ENCODE measurements at regions not wholly inside any gene's neighbourhood (a gene's known extent, or its start where the extent isn't known, plus 50 kb on each side); places are given as distances from the start of the nearest gene placed in this dataset.
"Not testable (repeated sequence)": the region's sequence is repeated elsewhere in the genome, so short reads cannot be mapped to it uniquely, and the experiment has no call there.

GRCh38 chr5:120153551-120153950, 310.5 kb upstream of the PRR16 start:
- no peaks in the 10 kb centered on the region for H3K27me3 Mint-ChIP-seq
- POLR2A ChIA-PET, result no interaction called here
- no peaks in the 10 kb centered on the region for H3K9me3 Mint-ChIP-seq
- H3K4me1 Mint-ChIP-seq (ENCODE audit: low read depth), result no peaks in the 10 kb centered on the region
- intact Hi-C loops (cut with micrococcal nuclease), result no loop called here
- no peak for DNase-seq
- no peak overlapping the region for H3K4me3 Mint-ChIP-seq
- H3K27ac Mint-ChIP-seq, result no peak overlapping the region
- no peaks in the 10 kb centered on the region for H3K36me3 Mint-ChIP-seq
- CTCF ChIA-PET, result no interaction called here

- Mint-ChIP-seq H3K9me3 (no peaks in the 10 kb centered on the region), H3K36me3 (no peaks in the 10 kb centered on the region), H3K4me3 (no peak overlapping the region), H3K27me3 (no peaks in the 10 kb centered on the region), H3K27ac (no peak overlapping the region), H3K4me1 (ENCODE audit: low read depth) (no peaks in the 10 kb centered on the region)
- DNase-seq, result no peak
- POLR2A ChIA-PET, result no interaction called here
- CTCF ChIA-PET, result no interaction called here
- intact Hi-C loops (cut with micrococcal nuclease), result no loop called here
Measured at GRCh38 chr5:120155873-120156272, 308.2 kb upstream of the PRR16 start.

GRCh38 chr5:120158211-120158610, 305.9 kb upstream of the PRR16 start:
- ChIA-PET CTCF (no interaction called here), POLR2A (no interaction called here)
- no peaks in the 10 kb centered on the region for H3K27me3 Mint-ChIP-seq
- no peak overlapping the region for H3K4me3 Mint-ChIP-seq
- no peaks in the 10 kb centered on the region for H3K36me3 Mint-ChIP-seq
- H3K27ac Mint-ChIP-seq, result no peak overlapping the region
- H3K9me3 Mint-ChIP-seq, result no peaks in the 10 kb centered on the region
- no peak for DNase-seq
- intact Hi-C loops (cut with micrococcal nuclease), result no loop called here
- H3K4me1 Mint-ChIP-seq (ENCODE audit: low read depth), result no peaks in the 10 kb centered on the region

- Mint-ChIP-seq H3K4me1 (ENCODE audit: low read depth) (no peaks in the 10 kb centered on the region), H3K27ac (no peak overlapping the region), H3K27me3 (no peaks in the 10 kb centered on the region), H3K36me3 (no peaks in the 10 kb centered on the region), H3K9me3 (no peaks in the 10 kb centered on the region), H3K4me3 (no peak overlapping the region)
- ChIA-PET CTCF (no interaction called here), POLR2A (no interaction called here)
- DNase-seq, result no peak
- intact Hi-C loops (cut with micrococcal nuclease), result no loop called here
Measured at GRCh38 chr5:120159155-120159554, 304.9 kb upstream of the PRR16 start.

GRCh38 chr5:120160124-120160895, 303.8 kb upstream of the PRR16 start:
- no peaks in the 10 kb centered on the region for H3K4me1 Mint-ChIP-seq (ENCODE audit: low read depth)
- H3K36me3 Mint-ChIP-seq, result no peaks in the 10 kb centered on the region
- no peaks in the 10 kb centered on the region for H3K27me3 Mint-ChIP-seq
- ChIA-PET POLR2A (no interaction called here), CTCF (no interaction called here)
- intact Hi-C loops (cut with micrococcal nuclease), result no loop called here
- no peaks in the 10 kb centered on the region for H3K9me3 Mint-ChIP-seq
- no peak overlapping the region for H3K4me3 Mint-ChIP-seq
- no peak overlapping the region for H3K27ac Mint-ChIP-seq
- DNase-seq, result no peak

- no peaks in the 10 kb centered on the region for H3K9me3 Mint-ChIP-seq
- H3K27ac Mint-ChIP-seq, result no peak overlapping the region
- DNase-seq, result no peak
- CTCF ChIA-PET, result no interaction called here
- no peaks in the 10 kb centered on the region for H3K36me3 Mint-ChIP-seq
- intact Hi-C loops (cut with micrococcal nuclease), result no loop called here
- H3K4me3 Mint-ChIP-seq, result no peak overlapping the region
- POLR2A ChIA-PET, result no interaction called here
- H3K4me1 Mint-ChIP-seq (ENCODE audit: low read depth), result no peaks in the 10 kb centered on the region
- no peaks in the 10 kb centered on the region for H3K27me3 Mint-ChIP-seq
Measured at GRCh38 chr5:120162321-120162720, 301.8 kb upstream of the PRR16 start.

GRCh38 chr5:120164037-120164436, 300.1 kb upstream of the PRR16 start:
- no peaks in the 10 kb centered on the region for H3K4me1 Mint-ChIP-seq (ENCODE audit: low read depth)
- H3K27me3 Mint-ChIP-seq, result no peaks in the 10 kb centered on the region
- no peaks in the 10 kb centered on the region for H3K9me3 Mint-ChIP-seq
- POLR2A ChIA-PET, result no interaction called here
- H3K4me3 Mint-ChIP-seq, result no peak overlapping the region
- H3K36me3 Mint-ChIP-seq, result no peaks in the 10 kb centered on the region
- DNase-seq, result no peak
- intact Hi-C loops (cut with micrococcal nuclease), result no loop called here
- CTCF ChIA-PET, result no interaction called here
- H3K27ac Mint-ChIP-seq, result no peak overlapping the region

- no peaks in the 10 kb centered on the region for H3K9me3 Mint-ChIP-seq
- H3K4me1 Mint-ChIP-seq (ENCODE audit: low read depth), result no peaks in the 10 kb centered on the region
- H3K27ac Mint-ChIP-seq, result no peak overlapping the region
- intact Hi-C loops (cut with micrococcal nuclease), result no loop called here
- no peaks in the 10 kb centered on the region for H3K27me3 Mint-ChIP-seq
- no peaks in the 10 kb centered on the region for H3K36me3 Mint-ChIP-seq
- no peak overlapping the region for H3K4me3 Mint-ChIP-seq
- DNase-seq, result no peak
- CTCF ChIA-PET, result no interaction called here
- POLR2A ChIA-PET, result no interaction called here
Measured at GRCh38 chr5:120164986-120165385, 299.1 kb upstream of the PRR16 start.

GRCh38 chr5:120173125-120173524, 291.0 kb upstream of the PRR16 start:
- POLR2A ChIA-PET, result no interaction called here
- Mint-ChIP-seq H3K4me3 (no peak overlapping the region), H3K4me1 (ENCODE audit: low read depth) (no peaks in the 10 kb centered on the region), H3K36me3 (no peaks in the 10 kb centered on the region), H3K27me3 (no peaks in the 10 kb centered on the region), H3K27ac (no peak overlapping the region), H3K9me3 (no peaks in the 10 kb centered on the region)
- CTCF ChIA-PET, result no interaction called here
- no peak for DNase-seq
- intact Hi-C loops (cut with micrococcal nuclease), result no loop called here

- Mint-ChIP-seq H3K27ac (no peak overlapping the region), H3K9me3 (no peaks in the 10 kb centered on the region), H3K36me3 (no peaks in the 10 kb centered on the region), H3K4me1 (ENCODE audit: low read depth) (no peaks in the 10 kb centered on the region), H3K4me3 (no peak overlapping the region), H3K27me3 (no peaks in the 10 kb centered on the region)
- DNase-seq, result no peak
- ChIA-PET CTCF (no interaction called here), POLR2A (no interaction called here)
- intact Hi-C loops (cut with micrococcal nuclease), result no loop called here
Measured at GRCh38 chr5:120174089-120174488, 290.0 kb upstream of the PRR16 start.

GRCh38 chr5:120181238-120181637, 282.9 kb upstream of the PRR16 start:
- H3K4me3 Mint-ChIP-seq; intact Hi-C loops (cut with micrococcal nuclease); POLR2A ChIA-PET; CTCF ChIA-PET; H3K36me3 Mint-ChIP-seq; H3K9me3 Mint-ChIP-seq; H3K27me3 Mint-ChIP-seq; DNase-seq; H3K4me1 Mint-ChIP-seq (ENCODE audit: low read depth); H3K27ac Mint-ChIP-seq: not testable (repeated sequence)

GRCh38 chr5:120194650-120195049, 269.4 kb upstream of the PRR16 start:
- H3K9me3 Mint-ChIP-seq; H3K4me1 Mint-ChIP-seq (ENCODE audit: low read depth); H3K4me3 Mint-ChIP-seq; CTCF ChIA-PET; intact Hi-C loops (cut with micrococcal nuclease); H3K27ac Mint-ChIP-seq; DNase-seq; H3K36me3 Mint-ChIP-seq; H3K27me3 Mint-ChIP-seq; POLR2A ChIA-PET: not testable (repeated sequence)

- CTCF ChIA-PET, result no interaction called here
- H3K4me1 Mint-ChIP-seq (ENCODE audit: low read depth), result no peaks in the 10 kb centered on the region
- H3K27ac Mint-ChIP-seq, result no peak overlapping the region
- POLR2A ChIA-PET, result no interaction called here
- peaks cover 3% of the 10 kb centered on the region for H3K9me3 Mint-ChIP-seq
- intact Hi-C loops (cut with micrococcal nuclease), result no loop called here
- H3K4me3 Mint-ChIP-seq, result no peak overlapping the region
- H3K36me3 Mint-ChIP-seq, result no peaks in the 10 kb centered on the region
- H3K27me3 Mint-ChIP-seq, result no peaks in the 10 kb centered on the region
- DNase-seq, result no peak
Measured at GRCh38 chr5:120199559-120199958, 264.5 kb upstream of the PRR16 start.

GRCh38 chr5:120207129-120207528, 257.0 kb upstream of the PRR16 start:
- no peaks in the 10 kb centered on the region for H3K36me3 Mint-ChIP-seq
- H3K27ac Mint-ChIP-seq, result no peak overlapping the region
- POLR2A ChIA-PET, result no interaction called here
- DNase-seq, result no peak
- no peak overlapping the region for H3K4me3 Mint-ChIP-seq
- peaks cover 5% of the 10 kb centered on the region for H3K9me3 Mint-ChIP-seq
- H3K4me1 Mint-ChIP-seq (ENCODE audit: low read depth), result no peaks in the 10 kb centered on the region
- intact Hi-C loops (cut with micrococcal nuclease), result no loop called here
- no peaks in the 10 kb centered on the region for H3K27me3 Mint-ChIP-seq
- CTCF ChIA-PET, result no interaction called here
